ENCODE measurements at regions not wholly inside any gene's neighbourhood (a gene's known extent, or its start where the extent isn't known, plus 50 kb on each side); places are given as distances from the start of the nearest gene placed in this dataset.

GRCh38 chr14:84581041-84581440 is 948.9 kb upstream of the FLRT2 start:
- Histone ChIP-seq H3K4me2 (ENCODE audit: insufficient read depth, low read length) (no peak overlapping the region), H4K20me1 (ENCODE audit: insufficient read depth, low read length) (no peaks in the 10 kb centered on the region), H3K4me3 (ENCODE audit: low read depth in 1 of 2, low read length in 2 of 2) (no peak overlapping the region), H3K79me2 (ENCODE audit: insufficient read depth, low read length) (no peaks in the 10 kb centered on the region), H3K36me3 (ENCODE audit: insufficient read depth, low read length) (no peaks in the 10 kb centered on the region), H3K9me3 (ENCODE audit: insufficient read depth, low read length, severe bottlenecking) (no peaks in the 10 kb centered on the region), H3K4me1 (ENCODE audit: insufficient read depth, low read length) (no peaks in the 10 kb centered on the region), H3K27ac (ENCODE audit: low read length) (no peak overlapping the region), H2AFZ (ENCODE audit: low read depth, low read length) (no peak overlapping the region), H3K27me3 (ENCODE audit: insufficient read depth, low read length, poor library complexity) (no peaks in the 10 kb centered on the region), H3K9ac (ENCODE audit: low read depth, low read length) (no peak overlapping the region)
- DNase-seq, result no peak
- ATAC-seq (ENCODE audit: insufficient read depth, low read depth), result no peak
- TF ChIP-seq, protein P1, sequence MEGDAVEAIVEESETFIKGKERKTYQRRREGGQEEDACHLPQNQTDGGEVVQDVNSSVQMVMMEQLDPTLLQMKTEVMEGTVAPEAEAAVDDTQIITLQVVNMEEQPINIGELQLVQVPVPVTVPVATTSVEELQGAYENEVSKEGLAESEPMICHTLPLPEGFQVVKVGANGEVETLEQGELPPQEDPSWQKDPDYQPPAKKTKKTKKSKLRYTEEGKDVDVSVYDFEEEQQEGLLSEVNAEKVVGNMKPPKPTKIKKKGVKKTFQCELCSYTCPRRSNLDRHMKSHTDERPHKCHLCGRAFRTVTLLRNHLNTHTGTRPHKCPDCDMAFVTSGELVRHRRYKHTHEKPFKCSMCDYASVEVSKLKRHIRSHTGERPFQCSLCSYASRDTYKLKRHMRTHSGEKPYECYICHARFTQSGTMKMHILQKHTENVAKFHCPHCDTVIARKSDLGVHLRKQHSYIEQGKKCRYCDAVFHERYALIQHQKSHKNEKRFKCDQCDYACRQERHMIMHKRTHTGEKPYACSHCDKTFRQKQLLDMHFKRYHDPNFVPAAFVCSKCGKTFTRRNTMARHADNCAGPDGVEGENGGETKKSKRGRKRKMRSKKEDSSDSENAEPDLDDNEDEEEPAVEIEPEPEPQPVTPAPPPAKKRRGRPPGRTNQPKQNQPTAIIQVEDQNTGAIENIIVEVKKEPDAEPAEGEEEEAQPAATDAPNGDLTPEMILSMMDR (IDR thresholded peaks at IDR 0.05; ENCODE audit: borderline replicate concordance, extremely low read depth, low read length, poor library complexity, severe bottlenecking), result no peak
- no peak for TF ChIP-seq EZH2 (IDR thresholded peaks at IDR 0.05; ENCODE audit: borderline replicate concordance, low read depth, low read length, severe bottlenecking)

DNA sequence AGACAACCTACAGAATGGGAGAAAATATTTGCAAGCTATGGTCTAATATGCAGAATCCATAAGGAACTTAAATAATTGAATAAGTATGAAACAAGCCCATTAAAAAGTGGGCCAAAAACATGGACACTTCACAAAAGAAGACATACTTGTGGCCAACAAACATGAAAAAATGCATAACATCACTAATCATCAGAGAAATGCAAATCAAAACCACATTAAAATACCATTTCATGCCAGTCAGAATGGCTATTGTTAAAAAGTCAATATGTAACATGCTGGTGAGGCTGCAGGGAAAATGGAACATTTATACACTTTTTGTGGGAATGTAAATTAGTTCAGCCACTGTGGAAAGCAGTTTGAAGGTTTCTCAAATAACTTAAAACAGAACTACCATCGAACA is 945.4 kb upstream of the FLRT2 start:
- ATAC-seq (ENCODE audit: insufficient read depth, low read depth), result no peak
- no peak overlapping the region for H3K27ac ChIP-seq (ENCODE audit: low read length)

DNA sequence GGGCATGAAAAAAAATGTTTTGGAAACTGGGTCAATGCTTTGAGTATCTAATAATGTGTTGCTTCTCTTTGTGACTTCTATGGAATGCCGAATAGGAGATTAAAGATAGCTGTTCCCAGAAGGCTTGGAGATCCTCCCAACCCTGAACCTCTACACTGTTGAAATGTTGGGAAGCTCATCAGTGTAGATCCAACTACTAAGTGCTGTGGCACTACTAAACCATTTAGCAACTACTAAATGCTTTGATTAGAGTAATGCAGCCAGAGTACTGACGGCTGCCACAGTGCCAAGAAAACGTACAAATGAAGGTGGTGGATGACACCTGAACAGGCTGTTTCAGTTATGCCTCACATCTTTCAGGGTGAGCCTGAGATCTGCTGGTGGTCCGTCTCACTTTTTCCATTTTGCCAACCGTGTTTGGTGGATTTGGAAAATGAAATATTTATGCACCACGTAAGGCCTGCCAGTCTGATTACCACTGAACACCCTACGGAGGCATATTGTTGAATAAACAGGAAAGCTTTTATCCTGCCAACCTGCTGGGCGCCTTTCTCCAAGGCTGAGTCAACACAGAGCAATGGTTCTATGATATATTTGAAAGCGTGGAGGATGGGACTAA is 938.0 kb upstream of the FLRT2 start:
- H3K4me2 ChIP-seq (ENCODE audit: insufficient read depth, low read length), result no peak overlapping the region
- no peaks in the 10 kb centered on the region for H3K27me3 ChIP-seq (ENCODE audit: insufficient read depth, low read length, poor library complexity)
- no peaks in the 10 kb centered on the region for H3K36me3 ChIP-seq (ENCODE audit: insufficient read depth, low read length)
- H3K27ac ChIP-seq (ENCODE audit: low read length), result no peak overlapping the region
- H3K4me1 ChIP-seq (ENCODE audit: insufficient read depth, low read length), result no peaks in the 10 kb centered on the region
- no peaks in the 10 kb centered on the region for H4K20me1 ChIP-seq (ENCODE audit: insufficient read depth, low read length)
- H3K4me3 ChIP-seq (ENCODE audit: low read depth in 1 of 2, low read length in 2 of 2), result no peak overlapping the region
- H2AFZ ChIP-seq (ENCODE audit: low read depth, low read length), result no peak overlapping the region
- H3K9ac ChIP-seq (ENCODE audit: low read depth, low read length), result no peak overlapping the region
- ATAC-seq (ENCODE audit: insufficient read depth, low read depth) (no peak), DNase-seq (no peak)
- H3K9me3 ChIP-seq (ENCODE audit: insufficient read depth, low read length, severe bottlenecking), result peaks cover 2% of the 10 kb centered on the region
- no peak for TF ChIP-seq EZH2 (IDR thresholded peaks at IDR 0.05; ENCODE audit: borderline replicate concordance, low read depth, low read length, severe bottlenecking)
- TF ChIP-seq, protein P1 (IDR thresholded peaks at IDR 0.05; ENCODE audit: borderline replicate concordance, extremely low read depth, low read length, poor library complexity, severe bottlenecking), result no peak
- no peaks in the 10 kb centered on the region for H3K79me2 ChIP-seq (ENCODE audit: insufficient read depth, low read length)

More for the DNA sequence above, 945.4 kb upstream of the FLRT2 start:
- no peak for DNase-seq
- Histone ChIP-seq H3K9ac (ENCODE audit: low read depth, low read length) (no peak overlapping the region), H3K4me1 (ENCODE audit: insufficient read depth, low read length) (no peaks in the 10 kb centered on the region), H4K20me1 (ENCODE audit: insufficient read depth, low read length) (no peaks in the 10 kb centered on the region), H3K9me3 (ENCODE audit: insufficient read depth, low read length, severe bottlenecking) (no peaks in the 10 kb centered on the region), H2AFZ (ENCODE audit: low read depth, low read length) (no peak overlapping the region), H3K4me2 (ENCODE audit: insufficient read depth, low read length) (no peak overlapping the region), H3K79me2 (ENCODE audit: insufficient read depth, low read length) (no peaks in the 10 kb centered on the region), H3K27me3 (ENCODE audit: insufficient read depth, low read length, poor library complexity) (no peaks in the 10 kb centered on the region), H3K4me3 (ENCODE audit: low read depth in 1 of 2, low read length in 2 of 2) (no peak overlapping the region), H3K36me3 (ENCODE audit: insufficient read depth, low read length) (no peaks in the 10 kb centered on the region)
- no peak for TF ChIP-seq EZH2 (IDR thresholded peaks at IDR 0.05; ENCODE audit: borderline replicate concordance, low read depth, low read length, severe bottlenecking)

DNA sequence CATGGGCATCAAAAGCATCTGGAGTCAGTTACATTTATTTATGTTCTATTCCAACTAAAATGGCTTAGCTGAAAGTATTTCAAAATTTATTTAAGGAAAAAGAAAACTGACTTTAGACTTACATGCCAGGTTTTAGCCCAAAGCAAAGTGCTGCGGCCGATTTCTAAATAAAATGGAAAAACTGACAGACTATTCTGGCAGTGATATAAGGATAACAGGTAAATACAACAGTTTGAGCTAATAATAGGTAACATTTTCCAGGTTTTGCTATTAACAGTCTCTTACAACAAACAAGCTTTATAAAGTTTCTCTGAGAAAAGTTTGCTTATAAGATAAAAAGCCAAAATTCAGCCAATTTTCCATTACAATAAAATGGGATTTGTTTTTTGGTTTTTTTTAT is 937.2 kb upstream of the FLRT2 start:
- Histone ChIP-seq H3K79me2 (ENCODE audit: insufficient read depth, low read length) (no peaks in the 10 kb centered on the region), H3K4me2 (ENCODE audit: insufficient read depth, low read length) (no peak overlapping the region), H3K27me3 (ENCODE audit: insufficient read depth, low read length, poor library complexity) (no peaks in the 10 kb centered on the region), H3K4me1 (ENCODE audit: insufficient read depth, low read length) (no peaks in the 10 kb centered on the region), H3K4me3 (ENCODE audit: low read depth in 1 of 2, low read length in 2 of 2) (no peak overlapping the region), H3K9ac (ENCODE audit: low read depth, low read length) (no peak overlapping the region), H3K27ac (ENCODE audit: low read length) (no peak overlapping the region), H3K36me3 (ENCODE audit: insufficient read depth, low read length) (no peaks in the 10 kb centered on the region), H2AFZ (ENCODE audit: low read depth, low read length) (no peak overlapping the region), H4K20me1 (ENCODE audit: insufficient read depth, low read length) (no peaks in the 10 kb centered on the region), H3K9me3 (ENCODE audit: insufficient read depth, low read length, severe bottlenecking) (peaks cover 2% of the 10 kb centered on the region)
- TF ChIP-seq EZH2 (IDR thresholded peaks at IDR 0.05; ENCODE audit: borderline replicate concordance, low read depth, low read length, severe bottlenecking), result no peak
- TF ChIP-seq, protein P1 (IDR thresholded peaks at IDR 0.05; ENCODE audit: borderline replicate concordance, extremely low read depth, low read length, poor library complexity, severe bottlenecking), result no peak
- ATAC-seq (ENCODE audit: insufficient read depth, low read depth), result no peak
- DNase-seq, result no peak

Measured in DND-41 (cell line).